Hepatocyte (in vitro differentiated cells): ENCODE measurements at regions not wholly inside any gene's neighbourhood (a gene's known extent, or its start where the extent isn't known, plus 50 kb on each side); places are given as distances from the start of the nearest gene placed in this dataset.

Source experiments
- DNase-seq: peaks from one replicate; pipeline ENCODE4 v3.0.0-alpha.2; 2016; ENCODE audit warnings: low spot score
- H2AFZ ChIP-seq: fragments of 200-600 bp; sonication (generic); 2 replicates; pipeline ENCODE4 v1.6.0; 2016; ENCODE audit warnings: antibody characterized with exemption, mild to moderate bottlenecking
- H3K27ac ChIP-seq: fragments of 200-600 bp; sonication (generic); 2 replicates; pipeline ENCODE4 v1.5.1; 2016; ENCODE audit warnings: mild to moderate bottlenecking
- H3K27me3 ChIP-seq: fragments of 200-600 bp; sonication (generic); 2 replicates; pipeline ENCODE4 v1.6.1; 2016
- H3K36me3 ChIP-seq: fragments of 200-600 bp; sonication (generic); replicated peaks from 2 replicates; pipeline ENCODE4 v1.5.1; 2016; ENCODE audit warnings: low read depth; ENCODE audit not compliant: insufficient read depth
- H3K4me1 ChIP-seq: fragments of 200-600 bp; sonication (generic); 2 replicates; pipeline ENCODE4 v1.5.1; 2016; ENCODE audit warnings: mild to moderate bottlenecking, moderate library complexity; ENCODE audit not compliant: insufficient read depth
- H3K4me2 ChIP-seq: fragments of 200-600 bp; sonication (generic); 2 replicates; pipeline ENCODE4 v1.6.0; 2016
- H3K4me3 ChIP-seq: fragments of 200-600 bp; sonication (generic); 2 replicates; pipeline ENCODE4 v1.5.1; 2016; ENCODE audit warnings: mild to moderate bottlenecking
- H3K79me2 ChIP-seq: fragments of 200-600 bp; sonication (generic); 2 replicates; pipeline ENCODE4 v1.6.0; 2017; ENCODE audit warnings: mild to moderate bottlenecking
- H3K9me2 ChIP-seq: fragments of 200-600 bp; sonication (generic); replicated peaks from 2 replicates; pipeline ENCODE4 v1.6.0; 2017; ENCODE audit warnings: mild to moderate bottlenecking; ENCODE audit not compliant: insufficient read depth
- H3K9me3 ChIP-seq: fragments of 200-600 bp; sonication (generic); 2 replicates; pipeline ENCODE4 v1.5.1; 2016; ENCODE audit warnings: low read depth, mild to moderate bottlenecking
- H4K20me1 ChIP-seq: fragments of 200-600 bp; sonication (generic); 2 replicates; pipeline ENCODE4 v1.6.0; 2016; ENCODE audit warnings: mild to moderate bottlenecking; ENCODE audit not compliant: insufficient read depth, poor library complexity, severe bottlenecking
- CTCF ChIP-seq: fragments of 200-600 bp; sonication (generic); IDR thresholded peaks from 2 replicates; pipeline ENCODE4 v1.5.1; 2016; ENCODE audit warnings: antibody characterized with exemption, mild to moderate bottlenecking; ENCODE audit not compliant: poor library complexity
- EZH2 ChIP-seq: fragments of 200-600 bp; sonication (generic); IDR thresholded peaks from 2 replicates; pipeline ENCODE4 v1.6.1; 2016; ENCODE audit warnings: antibody characterized with exemption, mild to moderate bottlenecking, borderline replicate concordance
- EZH2phosphoT487 ChIP-seq: fragments of 200-600 bp; sonication (generic); IDR thresholded peaks from one replicate; pipeline ENCODE4 v1.6.1; 2018; ENCODE audit warnings: antibody characterized with exemption, mild to moderate bottlenecking, low read depth, moderate library complexity; ENCODE audit not compliant: unreplicated experiment, severe bottlenecking
- WGBS: methylation state at CpG from one replicate; pipeline ENCODE4 v1.1.6; 2016; ENCODE audit warnings: low lambda C conversion rate; ENCODE audit errors: missing lambda C conversion rate; 5-methylcytosine and 5-hydroxymethylcytosine counted together

GRCh38 chr5:63825984-63826383, 136.3 kb downstream of the HTR1A start:
- no peak for DNase-seq
- Histone ChIP-seq H3K27ac (no peak overlapping the region), H3K36me3 (no peaks in the 10 kb centered on the region), H3K4me3 (no peak overlapping the region), H3K4me2 (no peak overlapping the region), H2AFZ (no peak overlapping the region), H3K9me2 (no peaks in the 10 kb centered on the region), H3K27me3 (no peaks in the 10 kb centered on the region), H3K79me2 (no peaks in the 10 kb centered on the region), H3K4me1 (no peaks in the 10 kb centered on the region), H3K9me3 (no peaks in the 10 kb centered on the region), H4K20me1 (no peaks in the 10 kb centered on the region)
- TF ChIP-seq CTCF (no peak), EZH2 (no peak), EZH2phosphoT487 (no peak)
- WGBS = 94% methylated on average over 1 of the region's 1 CpG

- no peaks in the 10 kb centered on the region for H3K9me2 ChIP-seq
- no peaks in the 10 kb centered on the region for H3K4me1 ChIP-seq
- no peak overlapping the region for H3K4me3 ChIP-seq
- H3K27ac ChIP-seq = no peak overlapping the region
- H3K9me3 ChIP-seq = no peaks in the 10 kb centered on the region
- H3K4me2 ChIP-seq = no peak overlapping the region
- no peaks in the 10 kb centered on the region for H3K36me3 ChIP-seq
- DNase-seq = no peak
- TF ChIP-seq EZH2phosphoT487 = no peak
- no peak for TF ChIP-seq CTCF
- no peak for TF ChIP-seq EZH2
- no peaks in the 10 kb centered on the region for H3K27me3 ChIP-seq
- H3K79me2 ChIP-seq = no peaks in the 10 kb centered on the region
- no peak overlapping the region for H2AFZ ChIP-seq
- 88% methylated on average over 2 of the region's 2 CpGs for WGBS
- no peaks in the 10 kb centered on the region for H4K20me1 ChIP-seq
Measured at GRCh38 chr5:63823583-63823982, 138.7 kb downstream of the HTR1A start.

GRCh38 chr5:63822614-63823013, 139.6 kb downstream of the HTR1A start:
- no peak for DNase-seq
- Histone ChIP-seq H3K79me2 (no peaks in the 10 kb centered on the region), H3K27ac (no peak overlapping the region), H3K36me3 (no peaks in the 10 kb centered on the region), H3K9me3 (no peaks in the 10 kb centered on the region), H3K9me2 (no peaks in the 10 kb centered on the region), H3K4me2 (no peak overlapping the region), H4K20me1 (no peaks in the 10 kb centered on the region), H3K4me1 (no peaks in the 10 kb centered on the region), H3K4me3 (no peak overlapping the region), H3K27me3 (no peaks in the 10 kb centered on the region), H2AFZ (no peak overlapping the region)
- TF ChIP-seq CTCF (peak; percentile 38), EZH2phosphoT487 (no peak)
- WGBS = 9% methylated on average over 1 of the region's 1 CpG

GRCh38 chr5:63820577-63820976, 141.7 kb downstream of the HTR1A start:
- Histone ChIP-seq H3K27ac (no peak overlapping the region), H3K4me3 (no peak overlapping the region), H3K4me1 (no peaks in the 10 kb centered on the region), H3K9me2 (no peaks in the 10 kb centered on the region), H2AFZ (no peak overlapping the region), H3K36me3 (no peaks in the 10 kb centered on the region), H3K79me2 (no peaks in the 10 kb centered on the region), H3K4me2 (no peak overlapping the region), H3K9me3 (no peaks in the 10 kb centered on the region), H3K27me3 (no peaks in the 10 kb centered on the region), H4K20me1 (no peaks in the 10 kb centered on the region)
- TF ChIP-seq EZH2phosphoT487 = no peak
- no peak for TF ChIP-seq CTCF
- no peak for TF ChIP-seq EZH2
- no peak for DNase-seq
- 53% methylated on average over 3 of the region's 3 CpGs for WGBS
